Sigmoid colon (tissue), 6 donors: ENCODE measurements at regions not wholly inside any gene's neighbourhood (a gene's known extent, or its start where the extent isn't known, plus 50 kb on each side); places are given as distances from the start of the nearest gene placed in this dataset.
A peak's percentile ranks its signal among the peaks of the same experiment; 100 is the strongest.

Experiments
- DNase-seq: peaks from one replicate; pipeline ENCODE4 v3.0.0-alpha.2; 2019
- H3K27ac ChIP-seq, 4 donors: fragments of 200-600 bp; sonication (generic); one replicate each; pipeline ENCODE4 v1.5.1; 2016 to 2019; ENCODE audit warnings: mild to moderate bottlenecking in 1 of 4
- H3K27me3 ChIP-seq, 3 donors: fragments of 200-600 bp; sonication (generic); one replicate each; pipeline ENCODE4 v1.5.1; 2019; ENCODE audit warnings: mild to moderate bottlenecking in 1 of 3
- H3K36me3 ChIP-seq, 4 donors: fragments of 200-600 bp; sonication (generic); one replicate each; pipeline ENCODE4 v1.5.1; 2016 to 2019
- H3K4me1 ChIP-seq, 4 donors: fragments of 200-600 bp; sonication (generic); one replicate each; pipeline ENCODE4 v1.5.1; 2017 to 2019
- H3K4me3 ChIP-seq, 4 donors: fragments of 200-600 bp; sonication (generic); one replicate each; pipeline ENCODE4 v1.5.1; 2017 to 2019; ENCODE audit warnings: mild to moderate bottlenecking in 2 of 4, moderate library complexity in 1 of 4
- H3K9me3 ChIP-seq, 4 donors: fragments of 200-600 bp in 3 of 4; sonication (generic) in 3 of 4; one replicate each; pipeline versions ENCODE4 v1.5.1 to v1.6.1; 2013 to 2019
- EP300 ChIP-seq, 4 donors: sonication (generic); formaldehyde crosslinking; IDR thresholded peaks; one replicate each; pipeline ENCODE4 v1.6.1; 2017; ENCODE audit warnings: antibody characterized with exemption in 4 of 4
- POLR2A ChIP-seq, 2 donors: fragments of 450-650 bp; IDR thresholded peaks; one replicate each; pipeline ENCODE4 v1.6.1; 2016; ENCODE audit warnings: antibody characterized with exemption in 2 of 2, mild to moderate bottlenecking in 2 of 2, moderate library complexity in 2 of 2
- POLR2AphosphoS5 ChIP-seq, 4 donors: sonication (generic); formaldehyde crosslinking; IDR thresholded peaks; one replicate each; pipeline ENCODE4 v1.6.1; 2017; ENCODE audit warnings: antibody characterized with exemption in 4 of 4
- WGBS, 2 donors: extraction: QIAGEN DNeasy Blood & Tissue Kit; methylation state at CpG; one replicate each; pipeline ENCODE4 v1.1.7; 2013; 5-methylcytosine and 5-hydroxymethylcytosine counted together
- intact Hi-C: fragments of 100-400 bp; cut with DNase I; formaldehyde crosslinking; loops from one replicate; pipeline ENCODE4 v1.15.1; 2023
- TF ChIP-seq, protein P1 (sequence below), 4 experiments: fragments of 450-650 bp in 3 of 4; fragments of 200-600 bp in 1 of 4; IDR thresholded peaks; one replicate each; pipeline ENCODE4 v1.5.1; 2016 to 2019; ENCODE audit warnings: antibody characterized with exemption in 4 of 4, mild to moderate bottlenecking in 3 of 4, moderate library complexity in 2 of 4
- donor health status: healthy with polysubstance abuse.
- donor health status: healthy.

DNA sequence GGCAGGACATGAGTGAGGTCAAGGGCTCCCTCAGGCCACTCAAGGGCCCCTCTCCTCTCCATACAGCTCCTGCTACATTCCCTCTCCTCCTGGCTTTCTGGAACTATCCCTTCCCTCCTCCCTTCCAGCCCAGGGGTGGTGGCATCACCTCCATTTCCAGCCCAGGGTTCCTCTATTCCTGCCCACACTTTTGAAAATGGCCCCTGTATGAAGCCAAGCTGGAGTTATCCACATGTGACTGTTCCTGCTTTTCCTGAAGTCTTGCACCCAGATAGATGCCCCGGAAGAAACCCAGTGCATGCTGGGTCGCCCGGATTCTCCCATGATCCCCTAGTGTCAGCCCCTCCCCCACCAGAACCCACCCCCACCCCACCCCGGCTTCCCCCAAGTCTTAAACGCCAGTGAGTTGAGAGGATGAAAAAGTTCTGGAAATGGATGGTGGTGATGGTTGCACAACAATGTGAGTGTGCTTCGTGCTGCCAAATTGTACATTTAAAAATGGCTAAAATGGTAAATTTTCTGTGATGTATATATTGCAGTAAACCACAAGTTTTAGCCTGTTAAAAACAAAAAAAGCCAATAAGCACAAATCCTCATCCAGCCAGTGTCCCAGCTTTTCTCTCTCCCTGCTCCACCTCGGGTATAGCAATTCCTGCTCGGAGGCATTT, 136.9 kb downstream of the SCARB1 start:
- intact Hi-C loops = no loop called here
- peak overlapping the region; percentile 41 to 68 (median 64) for H3K27ac ChIP-seq

GRCh38 chr12:124725597-124726237, 137.9 kb downstream of the SCARB1 start:
- intact Hi-C loops = no loop called here
- Histone ChIP-seq H3K9me3 (no peaks in the 10 kb centered on the region), H3K27ac (peak overlapping the region; percentile 41 to 68 (median 64)), H3K36me3 (no peaks in the 10 kb centered on the region), H3K4me1 (peaks cover 0 to 27% (median 23%) of the 10 kb centered on the region in 4 donors), H3K4me3 (no peak overlapping the region), H3K27me3 (no peaks in the 10 kb centered on the region)
- WGBS, 2 donors = 91 to 93% methylated on average over 7 of the region's 7 CpGs
- TF ChIP-seq EP300 (IDR thresholded peaks at IDR 0.05) = no peak
- no peak for TF ChIP-seq POLR2A (IDR thresholded peaks at IDR 0.05)
- TF ChIP-seq, protein P1, sequence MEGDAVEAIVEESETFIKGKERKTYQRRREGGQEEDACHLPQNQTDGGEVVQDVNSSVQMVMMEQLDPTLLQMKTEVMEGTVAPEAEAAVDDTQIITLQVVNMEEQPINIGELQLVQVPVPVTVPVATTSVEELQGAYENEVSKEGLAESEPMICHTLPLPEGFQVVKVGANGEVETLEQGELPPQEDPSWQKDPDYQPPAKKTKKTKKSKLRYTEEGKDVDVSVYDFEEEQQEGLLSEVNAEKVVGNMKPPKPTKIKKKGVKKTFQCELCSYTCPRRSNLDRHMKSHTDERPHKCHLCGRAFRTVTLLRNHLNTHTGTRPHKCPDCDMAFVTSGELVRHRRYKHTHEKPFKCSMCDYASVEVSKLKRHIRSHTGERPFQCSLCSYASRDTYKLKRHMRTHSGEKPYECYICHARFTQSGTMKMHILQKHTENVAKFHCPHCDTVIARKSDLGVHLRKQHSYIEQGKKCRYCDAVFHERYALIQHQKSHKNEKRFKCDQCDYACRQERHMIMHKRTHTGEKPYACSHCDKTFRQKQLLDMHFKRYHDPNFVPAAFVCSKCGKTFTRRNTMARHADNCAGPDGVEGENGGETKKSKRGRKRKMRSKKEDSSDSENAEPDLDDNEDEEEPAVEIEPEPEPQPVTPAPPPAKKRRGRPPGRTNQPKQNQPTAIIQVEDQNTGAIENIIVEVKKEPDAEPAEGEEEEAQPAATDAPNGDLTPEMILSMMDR (IDR thresholded peaks at IDR 0.05) = no peak
- TF ChIP-seq POLR2AphosphoS5 (IDR thresholded peaks at IDR 0.05) = no peak
- DNase-seq = no peak

More for the DNA sequence above, 136.9 kb downstream of the SCARB1 start:
- no peak for TF ChIP-seq EP300 (IDR thresholded peaks at IDR 0.05)
- TF ChIP-seq POLR2AphosphoS5 (IDR thresholded peaks at IDR 0.05) = no peak
- TF ChIP-seq POLR2A (IDR thresholded peaks at IDR 0.05) = no peak
- TF ChIP-seq, protein P1 (IDR thresholded peaks at IDR 0.05) = no peak
- H3K9me3 ChIP-seq = no peaks in the 10 kb centered on the region
- DNase-seq = no peak
- H3K4me1 ChIP-seq = peaks cover 0 to 24% (median 17%) of the 10 kb centered on the region in 4 donors
- no peaks in the 10 kb centered on the region for H3K27me3 ChIP-seq
- H3K36me3 ChIP-seq = no peaks in the 10 kb centered on the region
- 81 to 86% methylated on average over 8 of the region's 8 CpGs for WGBS, 2 donors
- H3K4me3 ChIP-seq = no peak overlapping the region

DNA sequence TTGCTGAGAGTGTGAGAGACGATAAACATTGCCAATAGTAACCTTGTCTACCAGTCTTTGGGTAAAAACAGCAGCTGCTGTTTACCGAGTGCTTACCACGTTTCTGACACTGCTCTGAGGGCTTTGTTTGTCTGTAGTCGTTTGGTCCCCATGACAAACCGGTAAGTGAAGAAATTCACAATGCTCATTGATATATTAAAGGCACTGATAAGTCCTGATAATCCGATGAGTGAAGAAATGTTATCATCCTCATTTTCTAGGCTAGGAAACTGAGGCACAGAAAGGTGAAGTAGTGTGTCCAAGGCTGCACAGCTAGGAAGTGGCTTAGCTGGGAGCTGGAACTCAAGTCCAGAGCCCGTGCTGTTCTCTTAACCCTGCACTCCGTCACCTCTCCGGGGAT, 138.6 kb downstream of the SCARB1 start:
- Histone ChIP-seq H3K4me1 (peaks cover 0 to 27% (median 23%) of the 10 kb centered on the region in 4 donors), H3K36me3 (no peaks in the 10 kb centered on the region), H3K9me3 (no peaks in the 10 kb centered on the region), H3K27ac (peak overlapping the region in 2 of 4 donors; percentile 62 to 65), H3K27me3 (no peaks in the 10 kb centered on the region), H3K4me3 (no peak overlapping the region)
- intact Hi-C loops = no loop called here
- DNase-seq = no peak
- TF ChIP-seq POLR2A (IDR thresholded peaks at IDR 0.05) = no peak
- TF ChIP-seq, protein P1 (IDR thresholded peaks at IDR 0.05) = no peak
- TF ChIP-seq POLR2AphosphoS5 (IDR thresholded peaks at IDR 0.05) = no peak
- TF ChIP-seq EP300 (IDR thresholded peaks at IDR 0.05) = no peak
- 82 to 87% methylated on average over 9 of the region's 9 CpGs for WGBS, 2 donors

DNA sequence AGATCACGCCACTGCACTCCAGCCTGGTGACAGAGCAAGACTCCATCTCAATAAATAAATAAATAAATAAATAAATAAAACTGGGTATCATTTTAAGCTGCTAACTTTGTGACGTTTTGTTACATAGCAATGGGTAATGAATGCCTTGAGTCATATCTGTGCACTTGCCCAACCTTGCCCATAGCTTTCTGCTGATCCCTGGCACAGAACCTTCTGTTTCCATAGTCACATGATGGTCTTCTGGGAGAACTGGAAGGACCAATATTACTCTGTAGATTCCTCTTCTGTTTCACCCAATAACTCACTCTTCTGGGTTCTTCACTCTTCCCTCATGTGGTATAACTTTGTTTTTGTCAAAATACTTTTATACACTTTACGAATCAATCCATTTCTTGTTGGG, 140.8 kb downstream of the SCARB1 start:
- no peak for DNase-seq
- no peaks in the 10 kb centered on the region for H3K27me3 ChIP-seq
- peaks cover 0 to 37% (median 34%) of the 10 kb centered on the region in 4 donors for H3K4me1 ChIP-seq
- H3K36me3 ChIP-seq = no peaks in the 10 kb centered on the region
- no peak overlapping the region for H3K4me3 ChIP-seq
- peak overlapping the region; percentile 85 to 91 (median 88) for H3K27ac ChIP-seq
- WGBS, 2 donors = 90 to 93% methylated on average over 3 of the region's 3 CpGs
- intact Hi-C loops = no loop called here
- no peaks in the 10 kb centered on the region for H3K9me3 ChIP-seq
- TF ChIP-seq EP300 (IDR thresholded peaks at IDR 0.05) = no peak
- TF ChIP-seq, protein P1 (IDR thresholded peaks at IDR 0.05) = no peak
- TF ChIP-seq POLR2A (IDR thresholded peaks at IDR 0.05) = no peak
- no peak for TF ChIP-seq POLR2AphosphoS5 (IDR thresholded peaks at IDR 0.05)
